ENCODE measurements at regions not wholly inside any gene's neighbourhood (a gene's known extent, or its start where the extent isn't known, plus 50 kb on each side); places are given as distances from the start of the nearest gene placed in this dataset.

DNA sequence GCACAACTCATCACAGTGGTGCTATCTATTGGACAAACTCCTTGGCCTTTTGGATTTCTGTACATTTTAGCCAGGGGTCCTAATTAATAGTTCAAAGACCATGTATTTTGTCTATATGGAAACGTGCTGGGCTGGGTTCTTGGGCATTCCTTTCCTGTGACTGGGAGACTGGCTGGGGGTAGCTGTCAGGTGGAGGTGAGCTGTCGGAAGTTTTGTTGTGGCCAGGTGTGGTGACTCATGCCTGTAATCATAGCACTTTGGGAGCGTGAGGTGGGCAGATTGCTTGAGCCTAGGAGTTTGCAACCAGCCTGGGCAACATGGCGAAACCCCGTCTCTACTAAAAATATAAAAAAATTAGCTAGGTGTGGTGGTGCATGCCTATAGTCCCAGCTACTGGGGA, 392.4 kb downstream of the RPS6KC1 start:
- H3K9me3 ChIP-seq (ENCODE audit: control insufficient read depth, insufficient read depth, low read depth, low read length): no peaks in the 10 kb centered on the region
- DNase-seq (ENCODE audit: low read depth, low spot score) (no peak), ATAC-seq (no peak)
- no TSS peak for BruUV-seq (replicated peaks)
- H3K36me3 ChIP-seq (ENCODE audit: control insufficient read depth, insufficient read depth, low read length): no peaks in the 10 kb centered on the region
- TF ChIP-seq, protein P1, sequence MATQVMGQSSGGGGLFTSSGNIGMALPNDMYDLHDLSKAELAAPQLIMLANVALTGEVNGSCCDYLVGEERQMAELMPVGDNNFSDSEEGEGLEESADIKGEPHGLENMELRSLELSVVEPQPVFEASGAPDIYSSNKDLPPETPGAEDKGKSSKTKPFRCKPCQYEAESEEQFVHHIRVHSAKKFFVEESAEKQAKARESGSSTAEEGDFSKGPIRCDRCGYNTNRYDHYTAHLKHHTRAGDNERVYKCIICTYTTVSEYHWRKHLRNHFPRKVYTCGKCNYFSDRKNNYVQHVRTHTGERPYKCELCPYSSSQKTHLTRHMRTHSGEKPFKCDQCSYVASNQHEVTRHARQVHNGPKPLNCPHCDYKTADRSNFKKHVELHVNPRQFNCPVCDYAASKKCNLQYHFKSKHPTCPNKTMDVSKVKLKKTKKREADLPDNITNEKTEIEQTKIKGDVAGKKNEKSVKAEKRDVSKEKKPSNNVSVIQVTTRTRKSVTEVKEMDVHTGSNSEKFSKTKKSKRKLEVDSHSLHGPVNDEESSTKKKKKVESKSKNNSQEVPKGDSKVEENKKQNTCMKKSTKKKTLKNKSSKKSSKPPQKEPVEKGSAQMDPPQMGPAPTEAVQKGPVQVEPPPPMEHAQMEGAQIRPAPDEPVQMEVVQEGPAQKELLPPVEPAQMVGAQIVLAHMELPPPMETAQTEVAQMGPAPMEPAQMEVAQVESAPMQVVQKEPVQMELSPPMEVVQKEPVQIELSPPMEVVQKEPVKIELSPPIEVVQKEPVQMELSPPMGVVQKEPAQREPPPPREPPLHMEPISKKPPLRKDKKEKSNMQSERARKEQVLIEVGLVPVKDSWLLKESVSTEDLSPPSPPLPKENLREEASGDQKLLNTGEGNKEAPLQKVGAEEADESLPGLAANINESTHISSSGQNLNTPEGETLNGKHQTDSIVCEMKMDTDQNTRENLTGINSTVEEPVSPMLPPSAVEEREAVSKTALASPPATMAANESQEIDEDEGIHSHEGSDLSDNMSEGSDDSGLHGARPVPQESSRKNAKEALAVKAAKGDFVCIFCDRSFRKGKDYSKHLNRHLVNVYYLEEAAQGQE (IDR thresholded peaks at IDR 0.05; ENCODE audit: insufficient read depth in 1 of 2, low read depth in 2 of 2, low read length in 1 of 2): no peak
- no peak for TF ChIP-seq TCF7L2 (IDR thresholded peaks at IDR 0.05; ENCODE audit: low read depth, low read length)
- TF ChIP-seq, protein P2, sequence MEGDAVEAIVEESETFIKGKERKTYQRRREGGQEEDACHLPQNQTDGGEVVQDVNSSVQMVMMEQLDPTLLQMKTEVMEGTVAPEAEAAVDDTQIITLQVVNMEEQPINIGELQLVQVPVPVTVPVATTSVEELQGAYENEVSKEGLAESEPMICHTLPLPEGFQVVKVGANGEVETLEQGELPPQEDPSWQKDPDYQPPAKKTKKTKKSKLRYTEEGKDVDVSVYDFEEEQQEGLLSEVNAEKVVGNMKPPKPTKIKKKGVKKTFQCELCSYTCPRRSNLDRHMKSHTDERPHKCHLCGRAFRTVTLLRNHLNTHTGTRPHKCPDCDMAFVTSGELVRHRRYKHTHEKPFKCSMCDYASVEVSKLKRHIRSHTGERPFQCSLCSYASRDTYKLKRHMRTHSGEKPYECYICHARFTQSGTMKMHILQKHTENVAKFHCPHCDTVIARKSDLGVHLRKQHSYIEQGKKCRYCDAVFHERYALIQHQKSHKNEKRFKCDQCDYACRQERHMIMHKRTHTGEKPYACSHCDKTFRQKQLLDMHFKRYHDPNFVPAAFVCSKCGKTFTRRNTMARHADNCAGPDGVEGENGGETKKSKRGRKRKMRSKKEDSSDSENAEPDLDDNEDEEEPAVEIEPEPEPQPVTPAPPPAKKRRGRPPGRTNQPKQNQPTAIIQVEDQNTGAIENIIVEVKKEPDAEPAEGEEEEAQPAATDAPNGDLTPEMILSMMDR (IDR thresholded peaks at IDR 0.05): no peak
- in situ Hi-C loops (cut with HindIII; ENCODE audit: low pct_unique_long_range_greater_than_20kb, low sequenced_read_pairs): no loop called here
- intact Hi-C loops (cut with micrococcal nuclease; ENCODE audit: unreplicated experiment): no loop called here
- no peaks in the 10 kb centered on the region for H3K27me3 ChIP-seq (ENCODE audit: control insufficient read depth, insufficient read depth, low read length)
- POLR2A ChIA-PET: interaction anchor here (0.7 kb wide), 1 partner anchor 164 kb away, joined by 4 read pairs; no protein-coding TSS in a partner anchor
- CTCF ChIA-PET: no interaction called here
- H3K4me1 ChIP-seq (ENCODE audit: control insufficient read depth, insufficient read depth, low read length): no peaks in the 10 kb centered on the region
- no peak overlapping the region for H3K27ac ChIP-seq (ENCODE audit: low read length)
- no peak overlapping the region for H3K4me3 ChIP-seq (ENCODE audit: low read depth in 2 of 2, low read length in 2 of 2)

DNA sequence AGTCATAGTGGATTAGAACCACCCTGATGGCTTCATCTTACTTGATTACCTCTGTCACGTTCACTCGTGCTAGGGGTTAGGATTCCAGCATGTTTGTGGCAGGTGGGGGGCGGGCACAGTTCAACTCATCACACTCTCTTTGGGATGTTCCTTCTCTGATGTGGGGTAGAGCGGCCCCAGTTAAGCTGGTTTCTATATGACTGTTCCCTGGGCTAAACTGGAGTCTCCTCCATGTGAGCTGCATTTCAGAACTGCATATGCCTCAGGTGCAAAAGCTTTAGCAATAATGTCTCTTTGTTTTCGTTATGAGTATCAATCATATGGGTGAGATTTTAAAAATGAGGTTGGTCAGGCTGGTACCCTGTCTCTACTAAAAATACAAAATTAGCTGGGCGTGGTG, 393.2 kb downstream of the RPS6KC1 start:
- no peak overlapping the region for H3K27ac ChIP-seq (ENCODE audit: low read length)
- no peaks in the 10 kb centered on the region for H3K9me3 ChIP-seq (ENCODE audit: control insufficient read depth, insufficient read depth, low read depth, low read length)
- no TSS peak for BruUV-seq (replicated peaks)
- POLR2A ChIA-PET: no interaction called here
- intact Hi-C loops (cut with micrococcal nuclease; ENCODE audit: unreplicated experiment): no loop called here
- H3K27me3 ChIP-seq (ENCODE audit: control insufficient read depth, insufficient read depth, low read length): no peaks in the 10 kb centered on the region
- no peaks in the 10 kb centered on the region for H3K4me1 ChIP-seq (ENCODE audit: control insufficient read depth, insufficient read depth, low read length)
- in situ Hi-C loops (cut with HindIII; ENCODE audit: low pct_unique_long_range_greater_than_20kb, low sequenced_read_pairs): no loop called here
- H3K4me3 ChIP-seq (ENCODE audit: low read depth in 2 of 2, low read length in 2 of 2): no peak overlapping the region
- H3K36me3 ChIP-seq (ENCODE audit: control insufficient read depth, insufficient read depth, low read length): no peaks in the 10 kb centered on the region
- DNase-seq (ENCODE audit: low read depth, low spot score) (no peak), ATAC-seq (no peak)
- CTCF ChIA-PET: no interaction called here
- TF ChIP-seq, protein P1 (IDR thresholded peaks at IDR 0.05; ENCODE audit: insufficient read depth in 1 of 2, low read depth in 2 of 2, low read length in 1 of 2): no peak
- TF ChIP-seq SIN3A (IDR thresholded peaks at IDR 0.05; ENCODE audit: borderline replicate concordance, insufficient read depth, low read depth, low read length): no peak
- TF ChIP-seq, protein P2 (IDR thresholded peaks at IDR 0.05): no peak
- TF ChIP-seq POLR2AphosphoS5 (IDR thresholded peaks at IDR 0.05; ENCODE audit: low read depth, low read length): no peak
- TF ChIP-seq TCF7L2 (IDR thresholded peaks at IDR 0.05; ENCODE audit: low read depth, low read length): no peak

All from Panc1 (cell line).